ENCODE measurements at regions not wholly inside any gene's neighbourhood (a gene's known extent, or its start where the extent isn't known, plus 50 kb on each side); places are given as distances from the start of the nearest gene placed in this dataset.

DNA sequence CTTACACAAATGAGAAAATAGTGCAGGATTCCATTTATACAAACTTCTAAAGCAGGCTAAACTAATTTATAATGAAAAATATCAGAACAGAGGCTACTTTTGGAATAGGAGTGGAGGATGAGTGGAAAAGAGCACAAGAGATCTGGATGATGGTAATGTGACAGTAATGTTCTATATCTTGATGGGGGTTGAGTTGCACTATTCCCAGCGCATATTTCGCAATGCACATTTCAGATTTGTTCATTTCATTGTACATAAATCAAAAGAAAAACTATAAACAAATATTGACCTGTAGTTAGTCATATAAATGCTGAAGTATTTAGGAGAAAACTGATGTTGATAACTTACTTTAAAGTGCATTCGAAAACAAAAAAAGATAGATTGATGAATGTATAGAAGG is 177.0 kb upstream of the MAOA start:
- no peaks in the 10 kb centered on the region for H3K36me3 Mint-ChIP-seq (ENCODE audit: unreplicated experiment)
- DNase-seq (ENCODE audit: extremely low spot score, unreplicated experiment): no peak
- no peaks in the 10 kb centered on the region for H3K4me1 Mint-ChIP-seq (ENCODE audit: unreplicated experiment)
- no peaks in the 10 kb centered on the region for H3K27me3 Mint-ChIP-seq (ENCODE audit: unreplicated experiment)
- H3K9me3 Mint-ChIP-seq (ENCODE audit: unreplicated experiment): no peaks in the 10 kb centered on the region
- TF ChIP-seq, protein P1, sequence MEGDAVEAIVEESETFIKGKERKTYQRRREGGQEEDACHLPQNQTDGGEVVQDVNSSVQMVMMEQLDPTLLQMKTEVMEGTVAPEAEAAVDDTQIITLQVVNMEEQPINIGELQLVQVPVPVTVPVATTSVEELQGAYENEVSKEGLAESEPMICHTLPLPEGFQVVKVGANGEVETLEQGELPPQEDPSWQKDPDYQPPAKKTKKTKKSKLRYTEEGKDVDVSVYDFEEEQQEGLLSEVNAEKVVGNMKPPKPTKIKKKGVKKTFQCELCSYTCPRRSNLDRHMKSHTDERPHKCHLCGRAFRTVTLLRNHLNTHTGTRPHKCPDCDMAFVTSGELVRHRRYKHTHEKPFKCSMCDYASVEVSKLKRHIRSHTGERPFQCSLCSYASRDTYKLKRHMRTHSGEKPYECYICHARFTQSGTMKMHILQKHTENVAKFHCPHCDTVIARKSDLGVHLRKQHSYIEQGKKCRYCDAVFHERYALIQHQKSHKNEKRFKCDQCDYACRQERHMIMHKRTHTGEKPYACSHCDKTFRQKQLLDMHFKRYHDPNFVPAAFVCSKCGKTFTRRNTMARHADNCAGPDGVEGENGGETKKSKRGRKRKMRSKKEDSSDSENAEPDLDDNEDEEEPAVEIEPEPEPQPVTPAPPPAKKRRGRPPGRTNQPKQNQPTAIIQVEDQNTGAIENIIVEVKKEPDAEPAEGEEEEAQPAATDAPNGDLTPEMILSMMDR (IDR thresholded peaks at IDR 0.05): no peak
- H3K4me3 Mint-ChIP-seq (ENCODE audit: unreplicated experiment): no peak overlapping the region
- no peak overlapping the region for H3K27ac Mint-ChIP-seq (ENCODE audit: unreplicated experiment)

DNA sequence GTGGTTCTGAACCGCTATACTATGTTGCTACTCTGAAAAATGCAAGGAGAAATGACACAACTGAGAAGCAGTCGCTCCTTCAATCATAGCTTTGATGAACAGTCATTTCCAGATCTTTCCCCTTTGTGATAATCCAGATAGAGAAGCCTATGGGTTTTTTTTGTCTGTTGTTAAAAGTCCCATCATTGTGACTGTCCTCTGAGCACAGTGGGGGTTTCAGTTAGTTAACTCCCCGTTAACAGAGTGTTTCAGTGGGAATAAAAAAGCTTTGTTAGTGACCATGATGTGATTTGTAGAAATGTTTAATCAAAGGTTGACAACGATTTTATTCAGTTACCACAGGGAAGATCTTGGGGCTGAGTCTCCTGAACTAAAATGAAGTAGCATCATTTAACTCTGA is 176.2 kb upstream of the MAOA start:
- Mint-ChIP-seq H3K4me1 (ENCODE audit: unreplicated experiment) (no peaks in the 10 kb centered on the region), H3K4me3 (ENCODE audit: unreplicated experiment) (no peak overlapping the region), H3K9me3 (ENCODE audit: unreplicated experiment) (no peaks in the 10 kb centered on the region), H3K27me3 (ENCODE audit: unreplicated experiment) (no peaks in the 10 kb centered on the region), H3K36me3 (ENCODE audit: unreplicated experiment) (no peaks in the 10 kb centered on the region), H3K27ac (ENCODE audit: unreplicated experiment) (no peak overlapping the region)
- DNase-seq (ENCODE audit: extremely low spot score, unreplicated experiment): no peak
- TF ChIP-seq, protein P1 (IDR thresholded peaks at IDR 0.05): no peak

DNA sequence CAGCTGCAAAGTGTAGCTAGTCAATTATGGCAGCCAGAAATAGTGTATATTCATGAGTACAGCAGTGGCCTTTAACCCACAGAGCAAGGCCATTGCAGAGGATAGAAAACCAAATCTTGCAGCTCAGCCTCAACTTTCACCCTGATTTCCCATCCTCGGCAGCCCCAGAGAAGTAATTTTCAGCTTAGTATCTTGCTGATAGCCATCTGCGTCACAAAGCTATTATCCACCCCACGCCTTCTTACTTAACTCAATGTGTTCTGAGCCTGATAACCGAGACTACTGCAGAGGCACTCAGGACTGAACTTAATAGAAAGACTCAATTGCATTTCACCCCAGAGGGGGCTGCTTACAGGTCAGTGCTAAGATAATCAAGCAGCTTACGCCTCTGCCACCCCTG is 174.5 kb upstream of the MAOA start:
- Mint-ChIP-seq H3K4me1 (ENCODE audit: unreplicated experiment) (no peaks in the 10 kb centered on the region), H3K27me3 (ENCODE audit: unreplicated experiment) (no peaks in the 10 kb centered on the region), H3K36me3 (ENCODE audit: unreplicated experiment) (no peaks in the 10 kb centered on the region), H3K9me3 (ENCODE audit: unreplicated experiment) (no peaks in the 10 kb centered on the region), H3K27ac (ENCODE audit: unreplicated experiment) (no peak overlapping the region), H3K4me3 (ENCODE audit: unreplicated experiment) (no peak overlapping the region)
- DNase-seq (ENCODE audit: extremely low spot score, unreplicated experiment): no peak
- TF ChIP-seq, protein P1 (IDR thresholded peaks at IDR 0.05): no peak

DNA sequence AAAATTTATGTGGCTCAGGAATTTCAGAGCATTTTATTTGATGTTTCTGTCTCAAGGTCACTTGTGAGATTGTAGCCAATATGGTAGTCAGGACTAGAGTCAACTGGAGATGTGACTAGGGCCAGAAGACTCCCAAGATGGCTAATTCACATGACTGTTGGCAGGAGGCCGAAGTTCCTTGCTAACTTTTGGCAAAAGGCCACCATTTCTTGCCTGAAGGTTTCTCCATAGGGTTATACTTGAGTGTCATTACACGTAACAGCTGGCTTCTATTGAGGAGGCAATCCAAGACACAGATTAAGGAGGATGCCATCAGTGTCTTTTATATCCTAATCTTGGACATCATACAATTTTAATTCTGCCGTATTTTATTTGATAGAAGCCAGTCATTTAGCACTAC is 162.3 kb upstream of the MAOA start:
- Mint-ChIP-seq H3K36me3 (ENCODE audit: unreplicated experiment) (no peaks in the 10 kb centered on the region), H3K4me3 (ENCODE audit: unreplicated experiment) (no peak overlapping the region), H3K27me3 (ENCODE audit: unreplicated experiment) (peaks cover 2% of the 10 kb centered on the region), H3K9me3 (ENCODE audit: unreplicated experiment) (peaks cover 12% of the 10 kb centered on the region), H3K4me1 (ENCODE audit: unreplicated experiment) (no peaks in the 10 kb centered on the region), H3K27ac (ENCODE audit: unreplicated experiment) (no peak overlapping the region)
- no peak for DNase-seq (ENCODE audit: extremely low spot score, unreplicated experiment)
- TF ChIP-seq, protein P1 (IDR thresholded peaks at IDR 0.05): no peak

DNA sequence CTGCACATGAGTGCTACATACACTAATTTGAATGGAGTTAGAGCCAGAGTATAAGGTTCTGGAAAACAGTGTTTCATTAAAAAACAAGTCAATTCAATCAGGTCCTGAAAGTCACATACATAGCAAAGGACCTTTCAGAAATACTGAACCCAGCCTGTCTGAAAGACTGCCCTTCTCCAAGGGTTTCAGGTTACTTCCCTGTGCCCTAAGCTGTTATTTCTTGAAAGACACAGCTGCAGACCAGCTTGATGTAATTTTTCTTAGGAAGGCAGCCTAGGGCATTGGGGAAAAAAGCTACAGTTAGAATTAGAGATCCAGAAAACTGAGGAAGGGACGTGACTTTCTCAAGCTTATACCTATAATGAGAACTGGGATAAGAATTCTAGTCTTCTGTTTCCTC is 155.9 kb upstream of the MAOA start:
- Mint-ChIP-seq H3K27me3 (ENCODE audit: unreplicated experiment) (peaks cover 8% of the 10 kb centered on the region), H3K4me1 (ENCODE audit: unreplicated experiment) (no peaks in the 10 kb centered on the region), H3K4me3 (ENCODE audit: unreplicated experiment) (no peak overlapping the region), H3K36me3 (ENCODE audit: unreplicated experiment) (no peaks in the 10 kb centered on the region), H3K27ac (ENCODE audit: unreplicated experiment) (no peak overlapping the region), H3K9me3 (ENCODE audit: unreplicated experiment) (peaks cover 3% of the 10 kb centered on the region)
- TF ChIP-seq, protein P1 (IDR thresholded peaks at IDR 0.05): no peak
- DNase-seq (ENCODE audit: extremely low spot score, unreplicated experiment): no peak
